Stimulated activated CD8-positive, alpha-beta memory T cell treated with anti-CD3 and anti-CD28 coated beads, Interleukin-4, amount 100 ng/mL, for 4 hours (primary cell): ENCODE measurements at regions not wholly inside any gene's neighbourhood (a gene's known extent, or its start where the extent isn't known, plus 50 kb on each side); places are given as distances from the start of the nearest gene placed in this dataset.
"Not testable (repeated sequence)": the region's sequence is repeated elsewhere in the genome, so short reads cannot be mapped to it uniquely, and the experiment has no call there.

Source experiments
- DNase-seq, 2 donors: peaks; one replicate each; pipeline ENCODE4 v3.0.0-alpha.2; 2020; ENCODE audit warnings: low read depth in 2 of 2, low spot score in 1 of 2

- DNase-seq = not testable (repeated sequence)
These were observed 60.2 kb upstream of the PRSS3 start for GRCh38 chr9:33734941-33735835.

- no peak for DNase-seq
These were observed 57.4 kb upstream of the PRSS3 start for GRCh38 chr9:33737811-33738606.

- DNase-seq = no peak
These were observed 56.0 kb upstream of the PRSS3 start for GRCh38 chr9:33739398-33739797.

GRCh38 chr9:33740075-33740474, 55.3 kb upstream of the PRSS3 start:
- DNase-seq = no peak

- DNase-seq = not testable (repeated sequence)
These were observed 54.4 kb upstream of the PRSS3 start for GRCh38 chr9:33740958-33741357.

GRCh38 chr9:33742051-33742450, 53.3 kb upstream of the PRSS3 start:
- no peak for DNase-seq

- no peak for DNase-seq
These were observed 52.8 kb upstream of the PRSS3 start for GRCh38 chr9:33742519-33742918.
